CD4-positive, CD25-positive, alpha-beta regulatory T cell (primary cell): ENCODE measurements at regions not wholly inside any gene's neighbourhood (a gene's known extent, or its start where the extent isn't known, plus 50 kb on each side); places are given as distances from the start of the nearest gene placed in this dataset.
"Not testable (repeated sequence)": the region's sequence is repeated elsewhere in the genome, so short reads cannot be mapped to it uniquely, and the experiment has no call there.

ENCODE experiments used
- ATAC-seq, 2 donors: fragments of 150-1000 bp; cut with Tn5 transposase; one replicate each; pipeline ENCODE4 v1.10.0; 2021; ENCODE audit warnings: low read depth in 2 of 2, moderate number of reproducible peaks in 2 of 2, moderate library complexity in 1 of 2
- DNase-seq, 3 donors: peaks; one replicate each; pipeline versions ENCODE4 v3.0.0 to v3.0.0-alpha.2; 2012 to 2022; ENCODE audit warnings: mixed read lengths in 1 of 3
- H3K27ac ChIP-seq: one replicate; pipeline ENCODE4 v1.7.0; 2013; ENCODE audit warnings: mild to moderate bottlenecking, low read length; ENCODE audit not compliant: insufficient read depth, poor library complexity, severe bottlenecking
- H3K27me3 ChIP-seq: one replicate; pipeline ENCODE4 v1.7.0; 2013; ENCODE audit warnings: low read length; ENCODE audit not compliant: control insufficient read depth, insufficient read depth
- H3K36me3 ChIP-seq: one replicate; pipeline ENCODE4 v1.7.0; 2013; ENCODE audit warnings: mild to moderate bottlenecking, low read length, moderate library complexity; ENCODE audit not compliant: control insufficient read depth, insufficient read depth
- H3K4me1 ChIP-seq: 2 replicates; pipeline ENCODE4 v1.7.0; 2013; ENCODE audit warnings: mild to moderate bottlenecking, low read length; ENCODE audit not compliant: insufficient read depth, control insufficient read depth, poor library complexity, severe bottlenecking
- H3K4me3 ChIP-seq: one replicate; pipeline ENCODE4 v1.7.0; 2013; ENCODE audit warnings: low read depth, mild to moderate bottlenecking, low read length, moderate library complexity
- H3K9me3 ChIP-seq, 2 experiments: 1 replicate in 1 of 2; 2 replicates in 1 of 2; pipeline ENCODE4 v1.7.0; 2013; ENCODE audit warnings: low read length in 2 of 2, mild to moderate bottlenecking in 1 of 2, moderate library complexity in 1 of 2; ENCODE audit not compliant: control insufficient read depth in 2 of 2
- H3K27ac Mint-ChIP-seq, 3 donors: one replicate each; pipeline ENCODE4 v1.8.0; 2020 to 2022; ENCODE audit warnings: mild to moderate bottlenecking in 3 of 3, mixed read lengths in 3 of 3, moderate library complexity in 2 of 3
- H3K27me3 Mint-ChIP-seq: one replicate; pipeline ENCODE4 v1.8.0; 2022; ENCODE audit warnings: mild to moderate bottlenecking, mixed read lengths
- H3K36me3 Mint-ChIP-seq: one replicate; pipeline ENCODE4 v1.8.0; 2020; ENCODE audit warnings: mixed read lengths
- H3K4me1 Mint-ChIP-seq, 4 donors: one replicate each; pipeline ENCODE4 v1.8.0; 2020 to 2022; ENCODE audit warnings: mixed read lengths in 4 of 4, mild to moderate bottlenecking in 1 of 4
- H3K4me3 Mint-ChIP-seq, 4 donors: one replicate each; pipeline ENCODE4 v1.8.0; 2020 to 2022; ENCODE audit warnings: mild to moderate bottlenecking in 4 of 4, mixed read lengths in 4 of 4, moderate library complexity in 3 of 4
- H3K9me3 Mint-ChIP-seq, 7 donors: one replicate each; pipeline ENCODE4 v1.8.0; 2020 to 2022; ENCODE audit warnings: mixed read lengths in 7 of 7, mild to moderate bottlenecking in 3 of 7, moderate library complexity in 2 of 7

DNA sequence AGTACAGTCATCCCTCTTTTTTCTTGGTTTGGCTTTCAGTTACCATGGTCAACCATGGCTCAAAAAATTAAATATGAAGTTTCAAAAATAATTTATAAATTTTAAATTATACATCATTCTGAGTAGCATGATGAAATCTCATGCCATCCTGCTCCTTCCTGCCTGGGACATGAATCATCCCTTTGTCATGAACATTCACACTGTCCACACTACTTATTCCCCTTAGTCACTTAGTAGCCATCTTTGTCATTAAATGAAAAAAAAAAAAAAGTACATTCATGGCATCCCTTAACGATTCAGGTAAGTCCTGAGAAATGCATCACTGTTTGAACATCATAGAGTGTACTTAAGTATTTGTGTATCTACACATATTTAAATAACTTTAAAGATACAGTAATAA, 1046.3 kb downstream of the ROBO2 start:
- H3K27ac ChIP-seq, result no peak overlapping the region
- H3K4me1 ChIP-seq, result no peaks in the 10 kb centered on the region
- Mint-ChIP-seq H3K4me1 (no peaks in the 10 kb centered on the region), H3K27ac (no peak overlapping the region), H3K36me3 (no peaks in the 10 kb centered on the region), H3K9me3 (peaks cover 2 to 14% (median 5%) of the 10 kb centered on the region in 7 donors), H3K4me3 (no peak overlapping the region), H3K27me3 (no peaks in the 10 kb centered on the region)
- no peaks in the 10 kb centered on the region for H3K36me3 ChIP-seq
- no peaks in the 10 kb centered on the region for H3K27me3 ChIP-seq
- no peak for DNase-seq
- no peak overlapping the region for H3K4me3 ChIP-seq
- no peak for ATAC-seq
- H3K9me3 ChIP-seq, result peaks cover 2 to 4% of the 10 kb centered on the region in 2 experiments

DNA sequence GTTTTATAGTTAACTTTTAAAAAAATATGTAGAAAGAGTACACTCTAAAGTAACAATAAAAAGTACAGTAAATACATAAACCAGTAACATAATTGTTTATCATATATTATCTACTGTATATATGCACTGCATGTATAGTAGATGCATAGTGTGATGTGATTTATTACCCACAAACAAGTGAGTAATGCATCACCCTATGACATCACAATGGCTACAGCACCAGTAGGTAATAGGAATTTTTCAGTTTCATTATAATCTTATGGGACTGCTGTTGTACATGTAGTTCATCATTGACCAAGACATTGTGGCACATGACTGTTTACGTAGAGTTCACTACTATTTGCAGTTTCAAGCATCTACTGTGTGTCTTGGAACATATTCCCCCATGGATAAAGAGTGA, 1047.2 kb downstream of the ROBO2 start:
- Histone ChIP-seq H3K4me3 (no peak overlapping the region), H3K4me1 (no peaks in the 10 kb centered on the region), H3K36me3 (no peaks in the 10 kb centered on the region), H3K27ac (no peak overlapping the region), H3K9me3 (peaks cover 2 to 4% of the 10 kb centered on the region in 2 experiments), H3K27me3 (no peaks in the 10 kb centered on the region)
- Mint-ChIP-seq H3K27ac (no peak overlapping the region), H3K4me1 (no peaks in the 10 kb centered on the region), H3K36me3 (no peaks in the 10 kb centered on the region), H3K4me3 (no peak overlapping the region), H3K9me3 (peaks cover 3 to 13% (median 8%) of the 10 kb centered on the region in 7 donors), H3K27me3 (no peaks in the 10 kb centered on the region)
- ATAC-seq (no peak), DNase-seq (no peak)

DNA sequence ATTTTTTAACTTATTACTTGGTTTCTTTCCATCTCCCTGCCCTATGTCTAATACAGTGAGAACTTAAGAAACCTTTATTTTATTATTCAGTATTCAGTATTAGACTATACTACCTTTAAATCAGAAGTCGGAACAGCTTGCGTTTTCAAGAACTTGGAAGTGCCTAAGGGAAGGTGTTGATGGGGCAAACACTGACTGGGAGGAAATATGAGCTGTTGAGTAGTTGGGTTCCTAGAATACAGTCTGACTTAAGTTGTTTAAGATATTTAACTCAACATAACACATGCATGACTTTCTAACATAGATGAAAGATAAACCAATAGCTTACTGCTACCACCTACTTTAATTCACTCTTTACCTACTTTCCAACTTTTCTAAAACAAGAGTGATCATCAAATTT, 1048.1 kb downstream of the ROBO2 start:
- Histone ChIP-seq H3K27me3 (no peaks in the 10 kb centered on the region), H3K4me1 (no peaks in the 10 kb centered on the region), H3K27ac (no peak overlapping the region), H3K9me3 (peaks cover 2 to 4% of the 10 kb centered on the region in 2 experiments), H3K36me3 (no peaks in the 10 kb centered on the region), H3K4me3 (no peak overlapping the region)
- Mint-ChIP-seq H3K27ac (no peak overlapping the region), H3K4me1 (no peaks in the 10 kb centered on the region), H3K4me3 (no peak overlapping the region), H3K9me3 (peaks cover 4 to 15% (median 9%) of the 10 kb centered on the region in 7 donors), H3K36me3 (no peaks in the 10 kb centered on the region), H3K27me3 (no peaks in the 10 kb centered on the region)
- DNase-seq (no peak), ATAC-seq (no peak)

DNA sequence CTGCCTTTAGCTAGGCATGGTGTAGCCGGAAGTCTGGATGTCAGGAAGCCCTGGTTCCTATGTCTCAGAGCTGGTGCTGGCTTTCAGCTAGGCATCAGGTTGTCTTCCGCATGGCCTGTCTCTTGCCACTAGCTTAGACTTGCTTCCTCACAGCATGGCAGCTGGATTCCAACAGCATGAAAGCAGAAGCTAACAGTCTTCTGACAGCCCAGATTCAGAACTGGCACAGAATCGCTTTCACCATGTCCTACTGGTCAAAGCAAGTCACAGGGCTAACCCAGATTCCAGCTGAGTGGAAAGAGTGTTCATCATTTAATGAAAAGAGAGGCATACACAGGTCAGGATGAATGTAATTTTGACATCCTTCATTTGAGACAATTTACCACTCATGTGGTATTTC, 1050.5 kb downstream of the ROBO2 start:
- Mint-ChIP-seq H3K27ac (no peak overlapping the region), H3K27me3 (no peaks in the 10 kb centered on the region), H3K36me3 (no peaks in the 10 kb centered on the region), H3K4me1 (no peaks in the 10 kb centered on the region), H3K9me3 (peaks cover 3 to 28% (median 10%) of the 10 kb centered on the region in 7 donors), H3K4me3 (no peak overlapping the region)
- Histone ChIP-seq H3K9me3 (peaks cover 0 to 4% of the 10 kb centered on the region in 2 experiments), H3K4me1 (no peaks in the 10 kb centered on the region), H3K27ac (no peak overlapping the region), H3K36me3 (no peaks in the 10 kb centered on the region), H3K27me3 (no peaks in the 10 kb centered on the region), H3K4me3 (no peak overlapping the region)
- no peak for ATAC-seq
- DNase-seq, result no peak

DNA sequence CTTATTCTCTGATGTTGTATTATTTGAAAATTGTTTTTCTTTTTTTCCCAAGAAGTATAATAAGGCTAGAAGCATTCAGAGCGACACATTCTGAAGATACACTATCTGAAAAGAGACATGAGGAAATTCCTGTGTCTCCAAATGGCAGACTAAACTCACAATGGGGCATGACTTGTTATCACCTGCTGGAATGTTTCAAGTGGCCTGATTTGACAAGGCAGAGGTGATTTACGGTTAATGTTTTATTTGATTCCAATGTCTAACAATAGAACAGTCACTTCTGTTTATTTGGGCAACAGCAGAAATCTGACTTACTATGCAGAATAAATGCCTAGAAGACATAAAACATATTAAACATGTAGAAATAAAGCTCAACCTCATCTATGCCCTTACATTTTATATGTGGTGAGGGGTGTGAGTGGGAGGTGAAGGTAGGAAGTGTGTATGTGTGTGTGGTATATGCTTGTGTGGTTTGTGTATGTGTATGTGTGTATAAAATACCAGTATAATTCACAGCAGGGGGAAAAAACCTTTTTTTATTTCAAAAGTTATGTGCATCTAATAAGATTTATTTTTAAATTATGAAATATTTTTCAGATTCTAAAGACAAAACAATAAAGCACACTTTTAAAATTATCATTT, 1051.7 kb downstream of the ROBO2 start:
- Mint-ChIP-seq H3K27ac (no peak overlapping the region), H3K27me3 (no peaks in the 10 kb centered on the region), H3K36me3 (no peaks in the 10 kb centered on the region), H3K4me1 (no peaks in the 10 kb centered on the region), H3K9me3 (peaks cover 3 to 31% (median 8%) of the 10 kb centered on the region in 7 donors), H3K4me3 (no peak overlapping the region)
- Histone ChIP-seq H3K4me3 (no peak overlapping the region), H3K36me3 (no peaks in the 10 kb centered on the region), H3K27me3 (no peaks in the 10 kb centered on the region), H3K27ac (no peak overlapping the region), H3K9me3 (peaks cover 0 to 4% of the 10 kb centered on the region in 2 experiments), H3K4me1 (no peaks in the 10 kb centered on the region)
- ATAC-seq, result no peak
- DNase-seq, result no peak

DNA sequence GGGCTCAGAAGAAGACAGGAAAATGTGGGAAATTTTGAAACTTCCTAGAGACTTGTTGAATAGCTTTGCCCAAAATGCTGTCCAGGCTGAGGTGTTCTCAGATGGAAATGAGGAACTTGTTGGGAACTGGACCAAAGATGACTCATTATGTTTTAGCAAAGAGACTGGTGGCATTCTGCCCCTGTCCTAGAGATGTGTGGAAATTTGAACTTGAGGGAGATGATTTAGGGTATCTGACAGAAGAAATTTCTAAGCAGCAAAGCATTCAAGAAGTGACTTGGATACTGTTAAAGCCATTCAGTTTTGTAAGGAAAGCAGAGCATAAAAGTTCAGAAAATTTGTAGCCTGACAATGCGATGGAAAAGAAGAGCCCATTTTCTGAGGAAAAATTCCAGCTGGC, 1052.7 kb downstream of the ROBO2 start:
- H3K9me3 ChIP-seq, H3K36me3 Mint-ChIP-seq, DNase-seq, ATAC-seq, H3K27me3 ChIP-seq, H3K27ac ChIP-seq, H3K36me3 ChIP-seq, H3K4me3 Mint-ChIP-seq, H3K4me1 Mint-ChIP-seq, H3K4me1 ChIP-seq, H3K27ac Mint-ChIP-seq, H3K4me3 ChIP-seq, H3K27me3 Mint-ChIP-seq: not testable (repeated sequence)
- peaks cover 3 to 33% (median 10%) of the 10 kb centered on the region in 7 donors for H3K9me3 Mint-ChIP-seq

DNA sequence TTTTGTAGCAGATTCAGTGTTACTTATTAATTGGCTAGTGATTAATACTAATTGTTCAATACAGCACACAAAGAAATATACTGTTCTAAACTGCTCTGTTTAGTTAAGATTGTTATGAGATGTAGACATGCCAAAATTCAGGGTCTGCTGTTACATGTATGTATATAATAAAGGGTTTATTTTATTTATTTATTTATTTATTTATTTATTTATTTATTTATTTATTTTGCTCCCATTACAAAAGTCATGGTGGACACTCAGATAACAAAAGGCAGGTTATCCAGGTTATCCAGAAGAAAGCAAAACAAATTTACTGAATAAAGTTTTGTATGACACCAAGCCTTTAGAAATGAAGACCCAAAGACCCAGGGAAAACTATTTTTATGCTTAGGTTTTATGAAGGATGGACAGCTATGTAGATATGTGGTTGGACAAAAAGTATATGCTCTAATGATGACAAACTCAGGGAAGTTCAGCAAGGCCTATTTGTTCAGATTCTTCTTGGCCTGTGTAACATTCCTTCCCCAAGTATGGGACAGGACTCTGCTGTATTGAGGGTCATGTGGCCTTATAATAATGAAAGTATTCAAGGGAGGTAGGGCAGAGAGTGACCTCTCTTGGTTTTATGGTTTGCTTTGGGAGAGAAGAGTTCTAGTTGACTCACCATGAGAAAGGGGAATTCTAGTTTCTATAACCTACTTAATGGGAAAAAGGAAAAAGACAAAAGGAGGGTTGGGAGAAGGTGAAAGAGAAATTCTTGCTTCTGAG, 1056.8 kb downstream of the ROBO2 start:
- H3K27ac ChIP-seq, result no peak overlapping the region
- no peaks in the 10 kb centered on the region for H3K36me3 ChIP-seq
- Mint-ChIP-seq H3K27ac (no peak overlapping the region), H3K4me1 (no peaks in the 10 kb centered on the region), H3K27me3 (no peaks in the 10 kb centered on the region), H3K36me3 (no peaks in the 10 kb centered on the region), H3K4me3 (no peak overlapping the region), H3K9me3 (peaks cover 2 to 34% (median 10%) of the 10 kb centered on the region in 7 donors)
- H3K4me1 ChIP-seq, result no peaks in the 10 kb centered on the region
- ATAC-seq (no peak), DNase-seq (no peak)
- H3K9me3 ChIP-seq, result no peaks in the 10 kb centered on the region
- H3K27me3 ChIP-seq, result no peaks in the 10 kb centered on the region
- no peak overlapping the region for H3K4me3 ChIP-seq

DNA sequence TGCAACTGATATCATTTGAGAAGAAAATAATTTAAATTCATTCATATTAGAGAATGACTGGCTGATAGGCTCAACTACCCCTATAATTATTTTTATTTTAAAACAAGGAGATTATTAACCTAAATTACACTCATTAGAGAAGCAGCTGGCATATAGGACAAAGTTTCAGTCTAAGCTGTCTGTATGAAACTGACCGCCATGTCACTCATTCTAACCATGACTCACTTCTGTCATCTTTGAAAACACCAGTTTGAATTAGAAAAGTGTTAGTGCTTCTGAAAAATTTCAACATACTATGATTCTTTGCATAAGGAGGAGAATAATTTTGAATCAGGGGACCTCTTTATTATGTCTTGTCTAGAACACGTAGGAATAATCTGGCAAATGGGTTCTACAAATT, 1058.5 kb downstream of the ROBO2 start:
- H3K4me1 Mint-ChIP-seq, result no peaks in the 10 kb centered on the region
- no peaks in the 10 kb centered on the region for H3K36me3 Mint-ChIP-seq
- peaks cover 0 to 28% (median 5%) of the 10 kb centered on the region in 7 donors for H3K9me3 Mint-ChIP-seq
- Histone ChIP-seq H3K9me3 (peaks cover 0 to 5% of the 10 kb centered on the region in 2 experiments), H3K27ac (no peak overlapping the region), H3K36me3 (no peaks in the 10 kb centered on the region), H3K4me3 (no peak overlapping the region), H3K27me3 (no peaks in the 10 kb centered on the region), H3K4me1 (no peaks in the 10 kb centered on the region)
- no peak for ATAC-seq
- H3K4me3 Mint-ChIP-seq, result no peak overlapping the region
- no peak for DNase-seq
- no peak overlapping the region for H3K27ac Mint-ChIP-seq
- H3K27me3 Mint-ChIP-seq, result no peaks in the 10 kb centered on the region
